ENCODE measurements at regions not wholly inside any gene's neighbourhood (a gene's known extent, or its start where the extent isn't known, plus 50 kb on each side); places are given as distances from the start of the nearest gene placed in this dataset.

GRCh38 chr3:99366663-99367429 is 271.5 kb upstream of the COL8A1 start:
- no peak for TF ChIP-seq POLR2AphosphoS5 (IDR thresholded peaks at IDR 0.05)
- TF ChIP-seq, protein P1, sequence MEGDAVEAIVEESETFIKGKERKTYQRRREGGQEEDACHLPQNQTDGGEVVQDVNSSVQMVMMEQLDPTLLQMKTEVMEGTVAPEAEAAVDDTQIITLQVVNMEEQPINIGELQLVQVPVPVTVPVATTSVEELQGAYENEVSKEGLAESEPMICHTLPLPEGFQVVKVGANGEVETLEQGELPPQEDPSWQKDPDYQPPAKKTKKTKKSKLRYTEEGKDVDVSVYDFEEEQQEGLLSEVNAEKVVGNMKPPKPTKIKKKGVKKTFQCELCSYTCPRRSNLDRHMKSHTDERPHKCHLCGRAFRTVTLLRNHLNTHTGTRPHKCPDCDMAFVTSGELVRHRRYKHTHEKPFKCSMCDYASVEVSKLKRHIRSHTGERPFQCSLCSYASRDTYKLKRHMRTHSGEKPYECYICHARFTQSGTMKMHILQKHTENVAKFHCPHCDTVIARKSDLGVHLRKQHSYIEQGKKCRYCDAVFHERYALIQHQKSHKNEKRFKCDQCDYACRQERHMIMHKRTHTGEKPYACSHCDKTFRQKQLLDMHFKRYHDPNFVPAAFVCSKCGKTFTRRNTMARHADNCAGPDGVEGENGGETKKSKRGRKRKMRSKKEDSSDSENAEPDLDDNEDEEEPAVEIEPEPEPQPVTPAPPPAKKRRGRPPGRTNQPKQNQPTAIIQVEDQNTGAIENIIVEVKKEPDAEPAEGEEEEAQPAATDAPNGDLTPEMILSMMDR (IDR thresholded peaks at IDR 0.05), result no peak

Measured in stomach (tissue), 4 donors.